ENCODE measurements at regions not wholly inside any gene's neighbourhood (a gene's known extent, or its start where the extent isn't known, plus 50 kb on each side); places are given as distances from the start of the nearest gene placed in this dataset.
A peak's percentile ranks its signal among the peaks of the same experiment; 100 is the strongest.

DNA sequence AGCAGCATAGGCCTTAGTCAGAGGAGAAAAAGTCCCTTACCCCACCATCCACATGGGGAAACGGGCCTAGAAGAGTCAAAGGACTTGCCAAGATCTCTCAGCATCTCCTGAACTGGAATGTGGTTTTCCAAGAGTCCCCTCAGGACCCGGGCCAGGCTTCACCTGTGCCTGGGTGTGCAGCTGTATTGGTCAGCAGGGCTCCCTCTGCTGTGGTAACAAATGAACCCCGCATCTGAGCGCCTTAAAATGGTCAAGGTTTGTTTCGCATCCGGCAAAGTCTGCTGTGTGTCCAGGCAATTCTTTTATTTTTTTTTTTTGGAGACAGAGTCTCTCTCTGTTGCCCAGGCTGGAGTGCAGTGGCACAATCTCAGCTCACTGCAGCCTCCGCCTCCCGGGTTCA lies 168.0 kb upstream of the IER5L start:
- H3K27me3 ChIP-seq, result peaks cover 0 to 1% (median 0%) of the 10 kb centered on the region in 3 donors
- no peaks in the 10 kb centered on the region for H3K36me3 ChIP-seq
- no peaks in the 10 kb centered on the region for H3K4me1 ChIP-seq
- ATAC-seq, result no peak
- no peak overlapping the region for H3K4me3 ChIP-seq
- no peaks in the 10 kb centered on the region for H3K9me3 ChIP-seq
- in situ Hi-C loops (cut with MboI; ENCODE audit: low sequenced_read_pairs in 4 of 4) (no loop called here), intact Hi-C loops (cut with DNase I; ENCODE audit: low total_unique reads) (no loop called here)
- TF ChIP-seq, protein P1, sequence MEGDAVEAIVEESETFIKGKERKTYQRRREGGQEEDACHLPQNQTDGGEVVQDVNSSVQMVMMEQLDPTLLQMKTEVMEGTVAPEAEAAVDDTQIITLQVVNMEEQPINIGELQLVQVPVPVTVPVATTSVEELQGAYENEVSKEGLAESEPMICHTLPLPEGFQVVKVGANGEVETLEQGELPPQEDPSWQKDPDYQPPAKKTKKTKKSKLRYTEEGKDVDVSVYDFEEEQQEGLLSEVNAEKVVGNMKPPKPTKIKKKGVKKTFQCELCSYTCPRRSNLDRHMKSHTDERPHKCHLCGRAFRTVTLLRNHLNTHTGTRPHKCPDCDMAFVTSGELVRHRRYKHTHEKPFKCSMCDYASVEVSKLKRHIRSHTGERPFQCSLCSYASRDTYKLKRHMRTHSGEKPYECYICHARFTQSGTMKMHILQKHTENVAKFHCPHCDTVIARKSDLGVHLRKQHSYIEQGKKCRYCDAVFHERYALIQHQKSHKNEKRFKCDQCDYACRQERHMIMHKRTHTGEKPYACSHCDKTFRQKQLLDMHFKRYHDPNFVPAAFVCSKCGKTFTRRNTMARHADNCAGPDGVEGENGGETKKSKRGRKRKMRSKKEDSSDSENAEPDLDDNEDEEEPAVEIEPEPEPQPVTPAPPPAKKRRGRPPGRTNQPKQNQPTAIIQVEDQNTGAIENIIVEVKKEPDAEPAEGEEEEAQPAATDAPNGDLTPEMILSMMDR (IDR thresholded peaks at IDR 0.05 in 4 of 5, conservative IDR thresholded peaks at IDR 0.05 in 1 of 5), result no peak
- no peak for TF ChIP-seq POLR2A (IDR thresholded peaks at IDR 0.05)
- no peak for DNase-seq
- H3K27ac ChIP-seq, result no peak overlapping the region

DNA sequence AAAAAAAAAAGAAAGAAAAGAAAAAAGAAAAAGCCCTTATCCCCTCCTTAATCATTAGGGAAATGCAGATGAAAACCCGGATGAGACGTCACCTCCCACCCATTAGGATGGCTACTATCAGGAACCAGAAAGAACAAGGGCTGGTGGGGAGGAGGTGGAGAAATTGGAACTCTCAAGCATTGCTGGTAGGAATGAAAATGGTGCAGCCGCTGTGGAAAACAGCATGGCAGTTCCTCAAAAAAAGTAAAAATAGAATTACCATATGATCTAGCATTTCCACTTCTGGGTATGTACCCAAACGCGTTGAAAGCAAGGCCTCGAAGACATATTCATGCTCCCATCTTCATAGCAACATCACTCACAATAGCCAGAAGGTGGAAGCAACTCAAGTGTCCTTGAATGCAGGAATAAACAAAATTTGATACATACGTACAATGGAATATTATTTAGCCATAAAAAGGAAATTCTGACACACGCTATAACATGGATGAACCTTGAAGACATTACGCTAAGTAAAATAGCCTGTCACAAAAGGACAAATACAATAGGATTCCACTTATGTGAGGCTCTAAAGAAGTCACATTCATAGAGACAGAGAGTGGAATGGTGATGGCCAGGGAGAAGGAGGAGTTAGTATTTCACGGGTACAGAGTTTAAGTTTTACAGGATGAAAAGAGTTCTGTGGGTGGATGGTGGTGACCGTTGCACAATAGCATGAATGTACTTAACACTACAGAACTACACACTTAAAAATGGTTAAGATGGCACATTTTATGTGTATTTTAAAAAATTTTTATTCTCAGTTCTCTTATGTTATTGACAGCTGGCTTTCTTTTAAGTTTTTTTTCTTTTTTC lies 166.8 kb upstream of the IER5L start:
- H3K36me3 ChIP-seq, result no peaks in the 10 kb centered on the region
- H3K27ac ChIP-seq, result peak overlapping the region in 1 of 4 donors; percentile 34
- no peak for ATAC-seq
- no peak for DNase-seq
- H3K9me3 ChIP-seq, result no peaks in the 10 kb centered on the region
- no peaks in the 10 kb centered on the region for H3K4me1 ChIP-seq
- H3K4me3 ChIP-seq, result no peak overlapping the region
- in situ Hi-C loops (cut with MboI; ENCODE audit: low sequenced_read_pairs in 4 of 4) (no loop called here), intact Hi-C loops (cut with DNase I; ENCODE audit: low total_unique reads) (no loop called here)
- no peaks in the 10 kb centered on the region for H3K27me3 ChIP-seq
- TF ChIP-seq, protein P1 (IDR thresholded peaks at IDR 0.05 in 4 of 5, conservative IDR thresholded peaks at IDR 0.05 in 1 of 5), result no peak
- TF ChIP-seq POLR2A (IDR thresholded peaks at IDR 0.05), result no peak

DNA sequence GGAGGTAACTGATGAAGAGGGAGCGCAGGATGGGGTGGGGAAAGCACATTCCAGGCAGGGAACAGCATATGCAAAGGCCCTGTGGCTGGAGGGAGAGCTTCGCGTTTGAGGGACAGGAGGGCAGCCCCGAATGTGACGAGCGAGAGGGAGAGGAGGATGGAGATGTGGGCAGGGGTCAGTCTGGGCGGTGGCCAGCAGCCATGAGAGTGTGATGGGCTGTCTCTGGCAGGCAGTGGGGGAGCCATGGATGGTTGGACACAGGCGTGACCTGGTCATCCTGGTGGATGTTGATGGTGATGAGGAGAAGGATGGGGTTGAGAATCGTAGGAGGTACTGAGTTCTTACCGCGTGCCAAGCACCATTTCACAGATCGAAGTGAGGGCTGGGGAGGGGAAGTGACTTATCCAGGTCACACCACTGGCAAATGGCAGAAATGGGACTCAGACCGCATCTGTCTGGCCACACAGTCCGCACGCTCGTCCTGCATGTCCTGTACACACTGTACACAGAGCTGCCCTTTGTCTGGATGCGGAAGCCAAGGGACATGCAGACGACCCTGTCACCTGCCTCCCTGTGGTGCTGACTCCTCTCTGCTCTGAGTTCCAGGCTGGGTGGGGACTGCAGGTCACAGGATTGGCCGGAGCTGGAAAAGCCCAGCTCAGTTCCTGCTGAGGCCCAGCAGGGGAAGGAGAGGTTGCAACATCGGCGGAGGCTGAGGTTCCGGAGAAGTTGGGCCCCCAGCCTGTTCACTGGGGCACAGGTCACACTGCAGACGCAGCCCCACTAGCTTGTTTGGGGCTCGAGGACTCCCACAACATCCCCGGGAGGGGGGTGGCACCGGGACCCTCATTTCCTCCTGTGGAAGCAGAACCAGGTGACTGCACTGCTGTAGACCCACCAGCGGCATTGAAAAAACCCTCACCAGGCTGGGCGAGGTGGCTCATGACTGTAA lies 165.6 kb upstream of the IER5L start:
- no peaks in the 10 kb centered on the region for H3K9me3 ChIP-seq
- DNase-seq, result peak; percentile 61 to 66
- intact Hi-C loops (cut with DNase I; ENCODE audit: low total_unique reads), result no loop called here
- H3K4me3 ChIP-seq, result no peak overlapping the region
- H3K27me3 ChIP-seq, result no peaks in the 10 kb centered on the region
- in situ Hi-C loops (cut with MboI; ENCODE audit: low sequenced_read_pairs in 4 of 4), result no loop called here
- peak overlapping the region in 3 of 4 donors; percentile 28 to 52 (median 34) for H3K27ac ChIP-seq
- peak; percentile 35 to 49 for ATAC-seq
- no peaks in the 10 kb centered on the region for H3K36me3 ChIP-seq
- peak in 1 of 2 donors; percentile 26 for TF ChIP-seq POLR2A (IDR thresholded peaks at IDR 0.05)
- TF ChIP-seq, protein P1 (IDR thresholded peaks at IDR 0.05 in 4 of 5, conservative IDR thresholded peaks at IDR 0.05 in 1 of 5), result no peak
- H3K4me1 ChIP-seq, result no peaks in the 10 kb centered on the region

DNA sequence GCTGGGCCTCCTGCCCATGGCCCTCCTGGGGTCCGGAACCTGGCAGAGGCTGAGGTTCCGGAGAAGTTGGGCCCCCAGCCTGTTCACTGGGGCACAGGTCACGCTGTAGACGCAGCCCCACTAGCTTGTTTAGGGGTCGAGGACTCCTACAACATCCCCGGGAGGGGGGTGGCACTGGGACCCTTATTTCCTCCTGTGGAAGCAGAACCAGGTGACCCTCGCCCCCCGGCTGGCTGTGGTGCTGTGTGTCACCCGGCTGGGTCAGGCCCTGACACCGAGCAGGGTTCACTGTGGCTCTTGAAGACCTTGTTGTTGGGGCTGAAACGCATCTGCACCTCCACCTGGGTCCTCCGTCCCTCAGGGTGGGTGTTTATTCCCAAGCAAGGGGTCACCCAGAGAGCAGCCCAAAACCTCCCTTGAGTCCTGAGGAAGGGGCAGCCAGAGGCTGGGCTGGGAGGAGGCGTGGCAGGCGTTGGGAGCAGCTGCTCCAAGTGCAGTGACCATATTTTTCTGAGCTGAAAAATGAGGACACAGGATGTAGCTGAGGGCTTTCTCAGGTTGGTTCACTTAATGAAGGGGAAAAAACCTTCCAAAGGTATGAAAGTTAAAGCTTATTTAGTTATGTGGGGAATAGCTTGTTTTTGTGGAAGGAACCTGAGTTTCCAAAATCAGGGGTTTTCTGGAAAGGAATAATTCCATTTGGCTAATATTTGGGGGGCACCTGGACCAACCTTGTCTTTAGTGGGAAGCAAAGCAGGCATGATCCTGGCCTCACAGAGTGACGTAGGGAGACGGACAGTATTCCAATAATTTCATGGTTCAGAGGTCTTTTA lies 164.7 kb upstream of the IER5L start:
- H3K27ac ChIP-seq, result no peak overlapping the region
- no peaks in the 10 kb centered on the region for H3K9me3 ChIP-seq
- TF ChIP-seq POLR2A (IDR thresholded peaks at IDR 0.05), result no peak
- TF ChIP-seq, protein P1 (IDR thresholded peaks at IDR 0.05 in 4 of 5, conservative IDR thresholded peaks at IDR 0.05 in 1 of 5), result no peak
- H3K4me1 ChIP-seq, result no peaks in the 10 kb centered on the region
- no peak for ATAC-seq
- in situ Hi-C loops (cut with MboI; ENCODE audit: low sequenced_read_pairs in 4 of 4) (no loop called here), intact Hi-C loops (cut with DNase I; ENCODE audit: low total_unique reads) (no loop called here)
- no peak overlapping the region for H3K4me3 ChIP-seq
- no peaks in the 10 kb centered on the region for H3K27me3 ChIP-seq
- H3K36me3 ChIP-seq, result no peaks in the 10 kb centered on the region
- no peak for DNase-seq
